ENCODE measurements at regions not wholly inside any gene's neighbourhood (a gene's known extent, or its start where the extent isn't known, plus 50 kb on each side); places are given as distances from the start of the nearest gene placed in this dataset.

GRCh38 chr2:204201507-204201906, 264.9 kb downstream of the ICOS start:
- TF ChIP-seq EZH2 (IDR thresholded peaks at IDR 0.05; ENCODE audit: borderline replicate concordance) (no peak), CTCF (IDR thresholded peaks at IDR 0.05; ENCODE audit: poor library complexity) (no peak), EZH2phosphoT487 (IDR thresholded peaks at IDR 0.05; ENCODE audit: low read depth, severe bottlenecking, unreplicated experiment) (no peak)
